NCI-H146 (cell line): ENCODE measurements at regions not wholly inside any gene's neighbourhood (a gene's known extent, or its start where the extent isn't known, plus 50 kb on each side); places are given as distances from the start of the nearest gene placed in this dataset.
"Not testable (repeated sequence)": the region's sequence is repeated elsewhere in the genome, so short reads cannot be mapped to it uniquely, and the experiment has no call there.

Experiments used
- DNase-seq: peaks from one replicate; lab custom pipeline; 2025; lab: John Stamatoyannopoulos, UW

- DNase-seq = no peak
Measured at GRCh38 chr18:1133541-1133940, 228.9 kb downstream of the ADCYAP1 start.

- no peak for DNase-seq
Measured at GRCh38 chr18:1147730-1148129, 243.1 kb downstream of the ADCYAP1 start.

- no peak for DNase-seq
Measured at GRCh38 chr18:1149709-1150108, 245.0 kb downstream of the ADCYAP1 start.

- DNase-seq = no peak
Measured at GRCh38 chr18:1150344-1150743, 245.7 kb downstream of the ADCYAP1 start.

GRCh38 chr18:1152958-1153357 is 248.3 kb downstream of the ADCYAP1 start:
- not testable (repeated sequence) for DNase-seq

- DNase-seq = no peak
Measured at GRCh38 chr18:1173593-1173992, 268.9 kb downstream of the ADCYAP1 start.

GRCh38 chr18:1177232-1177631 is 272.6 kb downstream of the ADCYAP1 start:
- DNase-seq = no peak

- DNase-seq = no peak
Measured at GRCh38 chr18:1191341-1191740, 286.7 kb downstream of the ADCYAP1 start.

GRCh38 chr18:1213126-1213525 is 308.5 kb downstream of the ADCYAP1 start:
- DNase-seq = no peak

GRCh38 chr18:1222880-1223279 is 318.2 kb downstream of the ADCYAP1 start:
- no peak for DNase-seq

GRCh38 chr18:1227025-1227424 is 322.4 kb downstream of the ADCYAP1 start:
- no peak for DNase-seq

- DNase-seq = no peak
Measured at GRCh38 chr18:1229634-1230033, 325.0 kb downstream of the ADCYAP1 start.

- no peak for DNase-seq
Measured at GRCh38 chr18:1232867-1233266, 328.2 kb downstream of the ADCYAP1 start.

- DNase-seq = no peak
Measured at GRCh38 chr18:1240701-1241100, 336.0 kb downstream of the ADCYAP1 start.

GRCh38 chr18:1244397-1245122 is 339.9 kb downstream of the ADCYAP1 start:
- no peak for DNase-seq

GRCh38 chr18:1246827-1247226 is 342.2 kb downstream of the ADCYAP1 start:
- peak; percentile 49 for DNase-seq

GRCh38 chr18:1252534-1252933 is 347.9 kb downstream of the ADCYAP1 start:
- no peak for DNase-seq

- DNase-seq = no peak
Measured at GRCh38 chr18:1252936-1253335, 348.3 kb downstream of the ADCYAP1 start.

GRCh38 chr18:1253827-1254226 is 349.2 kb downstream of the ADCYAP1 start:
- no peak for DNase-seq

- DNase-seq = no peak
Measured at GRCh38 chr18:1261054-1261453, 356.4 kb downstream of the ADCYAP1 start.

- DNase-seq = no peak
Measured at GRCh38 chr18:1267021-1267420, 362.4 kb downstream of the ADCYAP1 start.

GRCh38 chr18:1270081-1270480 is 365.4 kb downstream of the ADCYAP1 start:
- DNase-seq = peak; percentile 53

- DNase-seq = no peak
Measured at GRCh38 chr18:1273469-1273868, 368.8 kb downstream of the ADCYAP1 start.

GRCh38 chr18:1292167-1292566 is 387.5 kb downstream of the ADCYAP1 start:
- no peak for DNase-seq
